ENCODE measurements at regions not wholly inside any gene's neighbourhood (a gene's known extent, or its start where the extent isn't known, plus 50 kb on each side); places are given as distances from the start of the nearest gene placed in this dataset.

- no peak for TF ChIP-seq POLR2A (IDR thresholded peaks at IDR 0.05)
- TF ChIP-seq CTCF (IDR thresholded peaks at IDR 0.05), result no peak
These were observed 490.1 kb upstream of the CD180 start for GRCh38 chr5:67686746-67687145.

All from Peyer's patch (tissue), 4 donors.